ENCODE measurements at regions not wholly inside any gene's neighbourhood (a gene's known extent, or its start where the extent isn't known, plus 50 kb on each side); places are given as distances from the start of the nearest gene placed in this dataset.
"Not testable (repeated sequence)": the region's sequence is repeated elsewhere in the genome, so short reads cannot be mapped to it uniquely, and the experiment has no call there.

- TF ChIP-seq CTCF (IDR thresholded peaks at IDR 0.05; ENCODE audit: insufficient read depth, low read length, poor library complexity, severe bottlenecking), result no peak
- no peak for DNase-seq (ENCODE audit: extremely low read depth, insufficient read length)
- Histone ChIP-seq H3K4me3 (replicated peaks; ENCODE audit: low read depth, low read length) (no peak overlapping the region), H3K36me3 (ENCODE audit: control insufficient read depth, insufficient read depth, low read length) (no peaks in the 10 kb centered on the region), H3K27me3 (replicated peaks; ENCODE audit: control insufficient read depth, insufficient read depth, low read length) (no peaks in the 10 kb centered on the region)
Observed at GRCh38 chrX:96576368-96576767, 108.3 kb upstream of the DIAPH2 start.

- no peak for DNase-seq (ENCODE audit: extremely low read depth, insufficient read length)
- no peak for TF ChIP-seq CTCF (IDR thresholded peaks at IDR 0.05; ENCODE audit: insufficient read depth, low read length, poor library complexity, severe bottlenecking)
- H3K27me3 ChIP-seq (replicated peaks; ENCODE audit: control insufficient read depth, insufficient read depth, low read length), result no peaks in the 10 kb centered on the region
Observed at GRCh38 chrX:96578781-96579180, 105.9 kb upstream of the DIAPH2 start.

GRCh38 chrX:96579252-96579651 lies 105.4 kb upstream of the DIAPH2 start:
- TF ChIP-seq CTCF (IDR thresholded peaks at IDR 0.05; ENCODE audit: insufficient read depth, low read length, poor library complexity, severe bottlenecking), result no peak
- H3K27me3 ChIP-seq (replicated peaks; ENCODE audit: control insufficient read depth, insufficient read depth, low read length), result no peaks in the 10 kb centered on the region
- H3K36me3 ChIP-seq (ENCODE audit: control insufficient read depth, insufficient read depth, low read length), result no peaks in the 10 kb centered on the region
- no peak for DNase-seq (ENCODE audit: extremely low read depth, insufficient read length)
- H3K4me3 ChIP-seq (replicated peaks; ENCODE audit: low read depth, low read length), result no peak overlapping the region

More at GRCh38 chrX:96578781-96579180, 105.9 kb upstream of the DIAPH2 start:
- no peaks in the 10 kb centered on the region for H3K36me3 ChIP-seq (ENCODE audit: control insufficient read depth, insufficient read depth, low read length)
- H3K4me3 ChIP-seq (replicated peaks; ENCODE audit: low read depth, low read length), result no peak overlapping the region

GRCh38 chrX:96590403-96590802 lies 94.2 kb upstream of the DIAPH2 start:
- no peak for TF ChIP-seq CTCF (IDR thresholded peaks at IDR 0.05; ENCODE audit: insufficient read depth, low read length, poor library complexity, severe bottlenecking)
- no peaks in the 10 kb centered on the region for H3K27me3 ChIP-seq (replicated peaks; ENCODE audit: control insufficient read depth, insufficient read depth, low read length)
- no peak overlapping the region for H3K4me3 ChIP-seq (replicated peaks; ENCODE audit: low read depth, low read length)
- no peaks in the 10 kb centered on the region for H3K36me3 ChIP-seq (ENCODE audit: control insufficient read depth, insufficient read depth, low read length)
- no peak for DNase-seq (ENCODE audit: extremely low read depth, insufficient read length)

GRCh38 chrX:96591421-96591820 lies 93.2 kb upstream of the DIAPH2 start:
- no peak overlapping the region for H3K4me3 ChIP-seq (replicated peaks; ENCODE audit: low read depth, low read length)
- H3K36me3 ChIP-seq (ENCODE audit: control insufficient read depth, insufficient read depth, low read length), result no peaks in the 10 kb centered on the region
- DNase-seq (ENCODE audit: extremely low read depth, insufficient read length), result no peak
- TF ChIP-seq CTCF (IDR thresholded peaks at IDR 0.05; ENCODE audit: insufficient read depth, low read length, poor library complexity, severe bottlenecking), result no peak
- H3K27me3 ChIP-seq (replicated peaks; ENCODE audit: control insufficient read depth, insufficient read depth, low read length), result no peaks in the 10 kb centered on the region

GRCh38 chrX:96597847-96598246 lies 86.8 kb upstream of the DIAPH2 start:
- not testable (repeated sequence) for H3K36me3 ChIP-seq (ENCODE audit: control insufficient read depth, insufficient read depth, low read length); DNase-seq (ENCODE audit: extremely low read depth, insufficient read length)

More at GRCh38 chrX:96597847-96598246, 86.8 kb upstream of the DIAPH2 start:
- not testable (repeated sequence) for H3K27me3 ChIP-seq (replicated peaks; ENCODE audit: control insufficient read depth, insufficient read depth, low read length); H3K4me3 ChIP-seq (replicated peaks; ENCODE audit: low read depth, low read length)

All from GM06990 (cell line).